Body of pancreas (tissue), 4 donors: ENCODE measurements at regions not wholly inside any gene's neighbourhood (a gene's known extent, or its start where the extent isn't known, plus 50 kb on each side); places are given as distances from the start of the nearest gene placed in this dataset.
"Not testable (repeated sequence)": the region's sequence is repeated elsewhere in the genome, so short reads cannot be mapped to it uniquely, and the experiment has no call there.

Experiments
- POLR2A ChIP-seq, 3 donors: fragments of 450-650 bp; IDR thresholded peaks; one replicate each; pipeline ENCODE4 v1.6.1; 2016; ENCODE audit warnings: antibody characterized with exemption in 3 of 3, mild to moderate bottlenecking in 2 of 3
- TF ChIP-seq, protein P1 (sequence below), 7 experiments: fragments of 450-650 bp in 4 of 7; fragments of 200-600 bp in 3 of 7; sonication (generic) in 3 of 7; IDR thresholded peaks; one replicate each; pipeline ENCODE4 v1.5.1; 2016 to 2019; ENCODE audit warnings: antibody characterized with exemption in 7 of 7

DNA sequence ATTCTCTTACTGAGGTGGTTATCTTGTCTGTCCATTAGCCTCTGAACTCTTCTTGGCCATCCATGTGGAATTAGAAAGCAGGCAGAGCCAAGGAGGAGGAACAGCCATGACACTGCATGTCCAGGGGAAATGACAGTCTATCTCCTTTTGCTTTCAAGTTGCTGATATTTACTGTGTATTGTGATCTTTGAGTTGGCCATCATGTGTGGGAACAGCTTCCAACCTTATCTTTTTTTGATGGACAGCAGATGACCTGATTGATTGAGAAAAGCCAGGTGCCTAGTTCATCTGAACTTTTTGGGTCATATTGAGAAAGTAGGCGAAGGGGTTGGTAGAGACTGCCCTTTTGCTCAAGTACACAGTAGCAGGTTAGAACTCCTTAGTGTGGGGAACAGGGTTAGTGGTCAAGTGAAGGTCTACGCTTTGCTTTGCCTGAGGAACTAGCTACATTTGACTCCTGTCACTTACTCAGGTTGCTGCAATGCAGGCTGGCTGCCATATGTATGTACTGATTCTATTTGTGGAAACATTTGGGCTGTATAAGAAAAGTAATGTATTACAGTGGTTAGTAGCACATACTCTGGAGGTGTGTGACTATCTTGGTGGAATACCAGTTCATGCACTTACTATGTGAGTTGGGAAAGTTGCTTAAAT, 64.7 kb upstream of the NUTM2F start:
- TF ChIP-seq, protein P1, sequence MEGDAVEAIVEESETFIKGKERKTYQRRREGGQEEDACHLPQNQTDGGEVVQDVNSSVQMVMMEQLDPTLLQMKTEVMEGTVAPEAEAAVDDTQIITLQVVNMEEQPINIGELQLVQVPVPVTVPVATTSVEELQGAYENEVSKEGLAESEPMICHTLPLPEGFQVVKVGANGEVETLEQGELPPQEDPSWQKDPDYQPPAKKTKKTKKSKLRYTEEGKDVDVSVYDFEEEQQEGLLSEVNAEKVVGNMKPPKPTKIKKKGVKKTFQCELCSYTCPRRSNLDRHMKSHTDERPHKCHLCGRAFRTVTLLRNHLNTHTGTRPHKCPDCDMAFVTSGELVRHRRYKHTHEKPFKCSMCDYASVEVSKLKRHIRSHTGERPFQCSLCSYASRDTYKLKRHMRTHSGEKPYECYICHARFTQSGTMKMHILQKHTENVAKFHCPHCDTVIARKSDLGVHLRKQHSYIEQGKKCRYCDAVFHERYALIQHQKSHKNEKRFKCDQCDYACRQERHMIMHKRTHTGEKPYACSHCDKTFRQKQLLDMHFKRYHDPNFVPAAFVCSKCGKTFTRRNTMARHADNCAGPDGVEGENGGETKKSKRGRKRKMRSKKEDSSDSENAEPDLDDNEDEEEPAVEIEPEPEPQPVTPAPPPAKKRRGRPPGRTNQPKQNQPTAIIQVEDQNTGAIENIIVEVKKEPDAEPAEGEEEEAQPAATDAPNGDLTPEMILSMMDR (IDR thresholded peaks at IDR 0.05): not testable (repeated sequence)
- TF ChIP-seq POLR2A (IDR thresholded peaks at IDR 0.05): not testable (repeated sequence)
